Immature natural killer cell (primary cell): ENCODE measurements at regions not wholly inside any gene's neighbourhood (a gene's known extent, or its start where the extent isn't known, plus 50 kb on each side); places are given as distances from the start of the nearest gene placed in this dataset.

Source experiments
- DNase-seq, 3 donors: peaks; one replicate each; pipeline ENCODE4 v3.0.0; 2022; ENCODE audit warnings: mixed read lengths in 1 of 3
- H3K27ac Mint-ChIP-seq, 6 donors: one replicate each; pipeline ENCODE4 v1.8.0; 2020; ENCODE audit warnings: mixed read lengths in 6 of 6, mild to moderate bottlenecking in 5 of 6, inconsistent platforms in 4 of 6, moderate library complexity in 3 of 6
- H3K27me3 Mint-ChIP-seq, 3 donors: one replicate each; pipeline ENCODE4 v1.8.0; 2020 to 2021; ENCODE audit warnings: low read depth in 3 of 3, mild to moderate bottlenecking in 3 of 3, mixed read lengths in 3 of 3, moderate library complexity in 3 of 3, inconsistent platforms in 1 of 3
- H3K36me3 Mint-ChIP-seq, 3 donors: one replicate each; pipeline ENCODE4 v1.8.0; 2020; ENCODE audit warnings: mixed read lengths in 3 of 3, inconsistent platforms in 2 of 3, mild to moderate bottlenecking in 2 of 3
- H3K4me1 Mint-ChIP-seq, 2 donors: one replicate each; pipeline ENCODE4 v1.8.0; 2020; ENCODE audit warnings: inconsistent platforms in 2 of 2, mild to moderate bottlenecking in 2 of 2, mixed read lengths in 2 of 2, moderate library complexity in 1 of 2
- H3K4me3 Mint-ChIP-seq, 5 donors: one replicate each; pipeline ENCODE4 v1.8.0; 2020; ENCODE audit warnings: mild to moderate bottlenecking in 5 of 5, mixed read lengths in 5 of 5, inconsistent platforms in 3 of 5, moderate library complexity in 3 of 5
- H3K9me3 Mint-ChIP-seq, 6 donors: one replicate each; pipeline ENCODE4 v1.8.0; 2020; ENCODE audit warnings: mild to moderate bottlenecking in 6 of 6, mixed read lengths in 6 of 6, inconsistent platforms in 4 of 6, moderate library complexity in 3 of 6

DNA sequence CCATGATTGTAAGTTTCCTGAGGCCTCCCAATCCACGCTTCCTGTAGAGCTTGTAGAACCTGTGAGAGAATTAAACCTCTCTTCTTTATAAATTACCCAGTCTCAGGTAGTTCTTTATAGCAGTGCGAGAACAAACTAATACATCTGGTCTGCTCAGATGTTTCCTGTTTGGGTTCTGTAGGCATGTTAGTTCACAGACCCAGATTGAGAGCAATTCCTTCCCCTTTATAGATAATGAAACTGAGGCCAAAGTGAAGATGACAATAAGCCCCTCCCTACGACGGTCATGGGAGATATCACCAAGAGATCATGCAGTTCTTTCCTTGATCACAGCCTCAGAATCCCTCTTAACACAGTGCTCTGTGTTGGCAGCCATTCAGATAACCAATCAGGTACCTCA, 76.5 kb upstream of the CLMN start:
- Mint-ChIP-seq H3K9me3 (no peaks in the 10 kb centered on the region), H3K4me3 (no peak overlapping the region), H3K27me3 (peaks cover 0 to 3% (median 0%) of the 10 kb centered on the region in 3 donors), H3K27ac (no peak overlapping the region), H3K36me3 (no peaks in the 10 kb centered on the region), H3K4me1 (no peaks in the 10 kb centered on the region)
- no peak for DNase-seq

DNA sequence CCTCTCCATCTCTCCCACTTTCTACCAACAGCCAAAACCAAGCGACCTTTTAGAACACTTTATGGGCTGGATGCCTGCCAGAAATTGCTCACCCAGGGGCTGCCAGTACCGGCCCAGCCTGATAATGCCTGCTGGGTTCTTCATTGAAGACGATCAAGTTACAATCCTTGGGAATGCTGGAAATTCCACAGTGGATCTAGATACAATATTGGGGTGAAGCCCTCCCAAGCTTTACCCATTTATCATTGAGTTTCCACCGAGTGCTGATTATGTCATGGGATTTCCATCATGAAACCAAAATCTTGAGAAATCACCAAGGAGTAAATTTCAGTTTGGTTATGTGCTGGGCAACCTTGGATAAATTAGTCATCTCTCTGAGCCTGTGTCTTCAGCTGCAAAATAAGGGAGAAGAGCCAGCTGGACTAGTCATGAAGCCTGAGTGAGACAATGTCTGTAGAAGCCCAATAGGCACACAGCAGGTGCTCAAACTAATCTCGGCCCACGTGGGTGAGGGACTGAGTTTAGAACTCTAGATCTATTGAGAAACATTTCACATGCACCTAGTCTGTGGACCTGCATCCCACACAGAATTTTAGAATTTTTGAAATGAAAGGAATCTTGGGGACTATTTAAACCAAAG, 75.5 kb upstream of the CLMN start:
- Mint-ChIP-seq H3K27ac (no peak overlapping the region), H3K4me1 (no peaks in the 10 kb centered on the region), H3K27me3 (peaks cover 0 to 3% (median 0%) of the 10 kb centered on the region in 3 donors), H3K36me3 (no peaks in the 10 kb centered on the region), H3K9me3 (no peaks in the 10 kb centered on the region), H3K4me3 (no peak overlapping the region)
- DNase-seq: no peak

DNA sequence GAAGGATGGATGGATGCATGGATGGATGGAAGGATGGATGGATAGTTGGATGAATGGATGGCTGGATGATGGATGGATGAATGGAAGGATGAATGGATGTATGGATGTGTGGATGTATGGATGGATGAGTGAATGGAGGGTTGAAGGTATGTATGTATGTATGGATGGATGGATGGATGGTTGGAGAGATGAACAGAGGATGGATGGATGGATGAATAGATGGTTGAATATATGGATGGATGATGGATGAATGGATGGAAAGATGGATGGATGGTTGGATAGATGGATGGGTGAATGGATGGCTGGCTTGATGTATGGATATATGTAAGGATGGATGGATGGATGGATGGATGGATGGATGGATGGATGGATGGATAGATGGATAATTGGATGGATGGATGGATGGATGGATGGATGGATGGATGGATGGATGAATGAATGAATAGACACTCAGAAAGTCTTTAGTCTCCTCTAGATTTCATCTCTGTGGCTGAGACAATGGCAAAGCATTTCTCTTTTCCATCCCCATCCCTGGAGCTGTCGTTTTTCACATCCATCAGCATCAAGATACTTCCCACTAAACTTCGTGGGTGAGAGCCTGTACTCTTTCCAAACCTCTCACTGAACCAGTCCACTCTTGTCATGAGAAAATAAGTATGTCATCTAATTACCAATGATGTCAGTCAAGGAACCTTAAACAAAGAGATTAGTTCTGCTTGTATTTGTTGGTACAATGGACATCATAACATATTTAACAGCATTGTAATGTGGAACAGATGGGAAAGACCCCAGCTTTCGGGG, 74.8 kb upstream of the CLMN start:
- no peak overlapping the region for H3K4me3 Mint-ChIP-seq
- H3K27me3 Mint-ChIP-seq: peaks cover 0 to 3% (median 0%) of the 10 kb centered on the region in 3 donors
- H3K4me1 Mint-ChIP-seq: no peaks in the 10 kb centered on the region
- no peaks in the 10 kb centered on the region for H3K36me3 Mint-ChIP-seq
- H3K27ac Mint-ChIP-seq: no peak overlapping the region
- H3K9me3 Mint-ChIP-seq: no peaks in the 10 kb centered on the region
- DNase-seq: no peak

DNA sequence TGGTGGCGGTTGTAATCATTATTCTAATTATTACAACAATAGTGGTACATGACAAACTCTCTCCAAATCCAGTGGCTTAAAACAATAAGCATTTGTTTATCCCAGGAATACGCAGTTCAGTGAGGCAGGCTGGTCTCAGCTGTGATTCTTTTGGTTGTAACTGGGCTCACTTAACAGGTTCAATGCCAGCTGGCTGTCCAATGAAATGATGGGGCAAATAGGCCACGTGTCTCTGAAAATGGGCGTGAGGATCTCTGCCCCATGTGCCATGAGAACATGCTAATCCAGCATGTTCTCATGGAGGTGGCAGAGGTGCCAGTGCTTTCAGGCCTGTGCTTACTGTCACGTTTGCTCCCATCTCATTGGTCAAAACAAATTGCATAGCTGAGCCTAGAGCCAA, 73.1 kb upstream of the CLMN start:
- Mint-ChIP-seq H3K27ac (no peak overlapping the region), H3K9me3 (no peaks in the 10 kb centered on the region)

DNA sequence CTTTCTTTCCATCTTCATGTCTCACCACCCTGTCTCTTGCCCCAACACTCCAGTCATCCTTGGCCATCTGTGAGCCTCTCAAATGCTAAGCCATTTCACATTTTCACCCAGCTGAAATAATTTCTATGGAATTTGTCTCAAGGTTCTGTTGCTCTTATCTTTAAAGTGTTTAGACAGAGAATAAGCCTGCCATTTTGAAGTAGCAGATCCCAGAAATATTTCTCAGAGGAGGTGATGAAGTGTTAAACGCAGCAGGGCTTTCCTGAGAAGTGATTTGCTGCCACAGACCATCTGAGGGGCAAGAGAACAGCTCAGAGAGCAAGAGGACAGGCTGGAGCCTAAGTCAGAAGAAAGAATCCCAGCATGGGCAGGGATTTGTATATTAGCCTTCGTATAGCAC, 71.6 kb upstream of the CLMN start:
- Mint-ChIP-seq H3K9me3 (no peaks in the 10 kb centered on the region), H3K4me3 (no peak overlapping the region), H3K27me3 (peaks cover 0 to 8% (median 0%) of the 10 kb centered on the region in 3 donors), H3K27ac (no peak overlapping the region), H3K4me1 (no peaks in the 10 kb centered on the region), H3K36me3 (no peaks in the 10 kb centered on the region)
- DNase-seq: no peak

More for the DNA sequence above, 73.1 kb upstream of the CLMN start:
- DNase-seq: no peak
- Mint-ChIP-seq H3K4me1 (no peaks in the 10 kb centered on the region), H3K4me3 (no peak overlapping the region), H3K36me3 (no peaks in the 10 kb centered on the region), H3K27me3 (peaks cover 0 to 3% (median 0%) of the 10 kb centered on the region in 3 donors)

DNA sequence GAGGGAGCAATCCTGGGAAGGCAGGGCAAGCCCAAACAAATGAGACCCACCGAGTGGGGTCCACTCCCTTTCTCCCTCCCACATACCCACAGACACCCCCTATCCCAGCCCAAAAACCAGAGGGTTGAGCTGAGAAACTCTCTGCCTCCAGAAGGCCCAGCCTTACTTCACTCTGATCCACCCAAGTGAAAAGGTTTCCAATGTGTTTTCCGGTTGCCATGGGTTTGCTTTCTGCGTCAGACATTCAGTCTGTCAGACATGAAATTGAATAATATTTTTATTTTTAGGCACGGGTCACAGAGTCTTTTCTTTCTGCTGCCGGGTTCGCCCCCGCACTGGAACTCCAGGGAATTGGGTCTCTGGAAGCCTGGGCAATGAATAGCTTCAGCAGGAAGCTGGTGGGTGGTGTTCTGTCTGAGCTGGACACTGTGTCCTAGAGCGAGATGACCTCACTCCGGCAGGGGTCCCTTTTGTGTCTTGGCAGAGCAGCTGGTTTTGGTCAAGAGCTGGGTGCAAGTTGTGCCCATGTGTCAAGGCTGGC, 69.8 kb upstream of the CLMN start:
- Mint-ChIP-seq H3K4me3 (no peak overlapping the region), H3K27ac (no peak overlapping the region), H3K27me3 (peaks cover 2 to 11% (median 3%) of the 10 kb centered on the region in 3 donors), H3K9me3 (no peaks in the 10 kb centered on the region), H3K36me3 (no peaks in the 10 kb centered on the region), H3K4me1 (no peaks in the 10 kb centered on the region)
- no peak for DNase-seq

DNA sequence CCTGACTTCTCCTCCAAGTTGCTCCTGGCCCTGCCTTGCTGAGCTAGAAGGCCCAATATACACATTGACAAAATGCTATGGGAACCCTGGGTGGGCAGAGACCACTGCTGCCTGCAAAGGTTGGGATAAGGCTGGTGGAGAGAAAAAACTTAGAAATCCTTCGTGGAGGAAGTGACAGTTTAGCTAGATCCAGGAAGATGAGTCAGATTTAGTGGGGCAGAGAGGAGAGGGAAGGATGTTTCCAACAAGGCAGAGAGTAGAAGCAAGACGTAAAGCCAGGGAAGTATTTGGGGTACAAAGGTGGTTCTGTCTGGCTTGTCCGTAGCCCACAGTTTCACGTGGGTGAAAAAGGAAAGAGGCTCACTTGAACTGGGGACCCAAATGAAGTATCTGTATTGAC, 69.0 kb upstream of the CLMN start:
- Mint-ChIP-seq H3K9me3 (no peaks in the 10 kb centered on the region), H3K27ac (no peak overlapping the region), H3K4me3 (no peak overlapping the region), H3K4me1 (no peaks in the 10 kb centered on the region), H3K36me3 (no peaks in the 10 kb centered on the region), H3K27me3 (peaks cover 2 to 9% (median 6%) of the 10 kb centered on the region in 3 donors)
- DNase-seq: no peak

DNA sequence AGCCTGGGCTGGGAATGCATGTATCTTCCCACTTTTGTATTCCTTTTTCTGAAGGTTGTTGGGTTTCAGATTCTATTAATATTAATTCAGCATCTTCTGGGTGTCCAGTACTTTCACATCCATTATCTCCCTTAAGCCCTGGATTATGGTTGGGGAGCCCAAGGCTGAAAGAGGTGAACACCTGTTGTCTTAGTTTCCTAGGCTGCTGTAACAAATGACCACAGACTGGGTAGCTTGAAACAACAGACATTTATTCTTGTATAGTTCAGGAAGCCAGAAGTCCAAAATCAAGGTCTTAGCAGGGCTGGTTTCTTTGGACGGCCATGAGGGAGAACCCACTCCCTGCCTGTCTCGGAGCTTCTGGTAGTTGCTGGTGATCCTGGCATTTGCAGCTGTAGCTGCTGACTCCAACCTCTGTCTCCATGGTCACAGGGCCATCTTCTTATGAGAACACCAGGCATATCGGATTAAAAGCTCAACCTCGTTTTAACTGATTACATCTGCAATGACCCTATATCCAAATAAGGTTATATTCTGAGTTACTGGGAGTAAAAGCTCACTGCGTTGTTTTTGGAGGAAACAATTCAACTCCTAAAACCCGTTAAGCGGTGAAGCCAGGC, 68.2 kb upstream of the CLMN start:
- DNase-seq: no peak
- Mint-ChIP-seq H3K4me3 (no peak overlapping the region), H3K27ac (no peak overlapping the region), H3K36me3 (no peaks in the 10 kb centered on the region), H3K4me1 (no peaks in the 10 kb centered on the region), H3K9me3 (no peaks in the 10 kb centered on the region), H3K27me3 (peaks cover 2 to 9% (median 6%) of the 10 kb centered on the region in 3 donors)

DNA sequence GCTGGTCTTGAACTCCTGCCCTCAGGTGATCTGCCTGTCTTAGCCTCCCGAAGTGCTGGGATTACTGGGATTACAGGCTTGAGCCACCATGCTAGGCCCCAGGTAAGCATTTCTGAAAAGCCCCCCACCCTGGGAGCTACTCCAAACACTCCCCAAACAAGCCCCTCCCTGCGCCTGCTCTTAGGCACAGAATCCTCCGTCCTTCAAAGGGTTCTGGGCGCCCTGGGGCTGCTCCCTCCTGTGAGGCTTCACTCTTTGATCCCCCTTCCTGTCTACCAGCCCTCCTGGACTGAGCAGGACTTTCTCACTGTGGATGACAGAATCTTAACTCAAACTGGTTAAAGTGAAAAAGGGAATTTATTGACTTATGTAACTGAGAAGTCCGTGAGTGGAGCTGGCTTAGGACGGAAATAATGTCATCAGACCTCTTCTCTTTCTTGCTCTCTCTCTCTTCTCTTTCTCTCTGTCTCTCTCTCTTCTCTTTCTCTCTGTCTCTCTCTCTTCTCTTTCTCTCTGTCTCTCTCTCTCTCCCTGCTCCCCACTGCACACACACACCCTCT, 66.9 kb upstream of the CLMN start:
- H3K9me3 Mint-ChIP-seq: no peaks in the 10 kb centered on the region
- no peaks in the 10 kb centered on the region for H3K4me1 Mint-ChIP-seq
- H3K36me3 Mint-ChIP-seq: no peaks in the 10 kb centered on the region
- peaks cover 3 to 9% (median 6%) of the 10 kb centered on the region in 3 donors for H3K27me3 Mint-ChIP-seq
- H3K4me3 Mint-ChIP-seq: no peak overlapping the region
- no peak for DNase-seq
- H3K27ac Mint-ChIP-seq: no peak overlapping the region

DNA sequence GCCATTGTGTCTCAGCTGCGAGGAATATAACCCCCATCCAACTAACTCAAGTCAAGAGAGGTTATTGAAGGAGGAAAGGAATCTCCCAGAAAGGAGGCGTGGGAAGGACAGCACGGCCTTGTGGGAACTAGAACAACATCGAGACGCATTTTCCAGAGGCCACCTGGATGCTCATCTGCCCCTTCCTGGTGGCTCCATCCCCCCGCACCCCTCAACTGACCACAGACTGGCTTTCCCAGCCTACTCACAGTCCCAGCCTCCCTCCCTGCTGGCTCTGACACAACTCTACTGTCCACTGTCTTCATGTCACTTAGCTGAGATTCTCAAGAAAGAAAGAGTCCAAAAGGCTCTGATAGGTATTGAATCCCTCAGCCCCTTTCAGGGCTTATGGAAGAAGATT, 66.0 kb upstream of the CLMN start:
- Mint-ChIP-seq H3K36me3 (no peaks in the 10 kb centered on the region), H3K9me3 (no peaks in the 10 kb centered on the region), H3K4me3 (no peak overlapping the region), H3K27ac (no peak overlapping the region), H3K27me3 (peaks cover 5 to 9% (median 6%) of the 10 kb centered on the region in 3 donors), H3K4me1 (no peaks in the 10 kb centered on the region)
- DNase-seq: no peak

DNA sequence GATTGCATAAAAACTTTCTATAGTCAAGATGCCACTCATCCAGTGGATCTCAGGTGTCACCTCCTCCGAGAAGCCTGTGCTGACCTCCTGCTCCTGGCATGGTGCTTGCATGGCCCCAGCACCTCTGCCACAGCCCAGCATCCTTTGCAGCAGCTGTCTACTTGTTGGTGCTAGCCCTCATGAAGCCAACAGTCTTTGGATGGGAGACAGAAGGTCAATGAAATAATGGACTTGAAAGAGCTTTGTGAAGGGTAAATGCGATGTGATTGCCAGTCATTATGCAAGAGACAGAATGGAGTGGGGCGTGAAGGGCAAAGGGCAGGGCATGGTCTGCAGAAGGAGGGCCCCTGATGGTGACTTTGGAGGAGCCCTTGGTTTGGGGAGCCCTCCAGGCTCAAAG, 63.0 kb upstream of the CLMN start:
- peaks cover 8 to 14% (median 13%) of the 10 kb centered on the region in 3 donors for H3K27me3 Mint-ChIP-seq
- H3K4me1 Mint-ChIP-seq: no peaks in the 10 kb centered on the region
- peaks cover 0 to 9% (median 0%) of the 10 kb centered on the region in 3 donors for H3K36me3 Mint-ChIP-seq
- peaks cover 0 to 14% (median 9%) of the 10 kb centered on the region in 6 donors for H3K9me3 Mint-ChIP-seq
- H3K4me3 Mint-ChIP-seq: no peak overlapping the region
- no peak for DNase-seq
- no peak overlapping the region for H3K27ac Mint-ChIP-seq

DNA sequence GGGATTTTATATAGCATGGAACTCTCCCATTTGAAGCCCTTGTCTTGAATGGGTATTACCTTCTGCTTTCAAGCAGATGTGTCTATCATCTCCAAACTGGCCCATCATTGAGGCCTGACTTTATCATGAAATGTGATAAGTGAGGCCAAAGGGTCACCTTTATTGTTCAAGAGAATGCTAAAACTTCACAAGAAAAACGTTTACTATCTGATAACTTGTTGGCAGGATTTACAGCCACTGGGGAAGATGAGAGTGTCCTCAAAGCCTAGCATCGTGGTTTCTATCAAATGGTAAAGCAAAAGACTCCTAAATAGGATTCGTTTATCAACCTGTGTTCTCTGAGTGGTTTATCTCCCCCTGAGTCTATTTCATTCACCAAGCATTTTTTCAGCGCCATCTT, 62.0 kb upstream of the CLMN start:
- H3K27ac Mint-ChIP-seq: no peak overlapping the region
- peaks cover 9 to 13% (median 12%) of the 10 kb centered on the region in 3 donors for H3K27me3 Mint-ChIP-seq
- DNase-seq: no peak
- peaks cover 0 to 9% (median 0%) of the 10 kb centered on the region in 3 donors for H3K36me3 Mint-ChIP-seq
- H3K4me3 Mint-ChIP-seq: no peak overlapping the region
- no peaks in the 10 kb centered on the region for H3K4me1 Mint-ChIP-seq
- H3K9me3 Mint-ChIP-seq: peaks cover 0 to 14% (median 9%) of the 10 kb centered on the region in 6 donors

DNA sequence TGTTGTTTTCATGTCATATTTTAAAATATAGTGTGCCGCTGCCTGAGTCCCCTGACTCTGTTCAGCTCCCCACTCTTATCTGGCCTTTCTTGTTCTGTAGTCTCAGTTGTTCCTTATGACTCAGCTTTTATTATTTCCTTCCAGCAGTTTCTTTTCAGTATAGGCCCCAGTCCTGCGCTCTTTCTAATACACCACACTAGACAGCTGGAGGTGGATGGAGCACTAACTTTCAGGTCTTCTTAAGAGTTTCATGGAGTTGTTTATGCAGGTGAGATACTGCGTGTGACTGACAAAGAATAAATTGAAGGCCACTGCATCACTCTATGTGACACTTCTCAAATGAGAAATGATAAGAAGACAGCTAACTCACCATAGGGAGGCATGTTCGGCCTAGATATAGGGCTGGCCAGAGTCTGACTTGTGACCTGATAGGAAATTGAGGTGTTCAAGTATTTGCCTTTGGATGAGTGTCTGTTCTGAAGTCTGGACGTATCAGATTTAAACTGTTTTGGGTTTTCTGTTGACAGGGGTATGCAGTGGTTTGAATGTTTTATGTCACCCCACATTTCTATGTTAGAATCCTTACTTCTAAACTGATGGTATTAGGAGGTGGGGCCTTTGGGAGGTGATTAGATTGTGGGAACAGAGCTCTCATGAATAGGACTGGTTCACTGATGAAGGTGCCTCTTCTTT, 60.8 kb upstream of the CLMN start:
- Mint-ChIP-seq H3K4me1 (no peaks in the 10 kb centered on the region), H3K9me3 (peaks cover 0 to 14% (median 9%) of the 10 kb centered on the region in 6 donors), H3K27ac (no peak overlapping the region), H3K36me3 (peaks cover 0 to 9% (median 0%) of the 10 kb centered on the region in 3 donors), H3K27me3 (peaks cover 11 to 13% (median 13%) of the 10 kb centered on the region in 3 donors), H3K4me3 (no peak overlapping the region)
- DNase-seq: no peak
